PC-3 (cell line): ENCODE measurements at regions not wholly inside any gene's neighbourhood (a gene's known extent, or its start where the extent isn't known, plus 50 kb on each side); places are given as distances from the start of the nearest gene placed in this dataset.

Source experiments
- EZH2 ChIP-seq: fragments of 300-600 bp; sonication (generic); IDR thresholded peaks from one replicate; pipeline ENCODE4 v1.6.1; 2017; ENCODE audit warnings: antibody characterized with exemption, mild to moderate bottlenecking, low read length; ENCODE audit not compliant: unreplicated experiment
- TF ChIP-seq, protein P1 (sequence below): fragments of 300-600 bp; sonication (generic); conservative IDR thresholded peaks from 2 replicates; pipeline ENCODE4 v1.5.1; 2017; ENCODE audit warnings: antibody characterized with exemption, low read depth, mild to moderate bottlenecking, low read length

DNA sequence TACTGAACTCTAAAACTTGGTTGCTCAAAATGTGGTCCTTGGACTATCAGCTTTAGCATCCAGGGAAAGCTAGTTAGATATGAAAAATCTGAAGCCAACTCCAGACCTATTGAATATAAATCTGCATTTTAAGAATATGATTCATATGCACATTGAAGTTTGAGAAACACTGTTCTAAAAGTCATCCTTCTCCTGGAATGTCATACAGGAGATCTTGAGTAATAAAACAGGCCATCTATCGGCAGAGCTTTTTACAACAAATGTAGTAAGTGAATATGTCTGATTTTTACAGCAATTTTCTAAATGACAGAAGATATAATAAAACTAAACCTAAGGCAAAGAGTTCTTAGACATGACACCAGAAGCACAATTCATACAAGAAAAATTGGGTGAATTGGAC, 140.4 kb downstream of the PMP22 start:
- TF ChIP-seq, protein P1, sequence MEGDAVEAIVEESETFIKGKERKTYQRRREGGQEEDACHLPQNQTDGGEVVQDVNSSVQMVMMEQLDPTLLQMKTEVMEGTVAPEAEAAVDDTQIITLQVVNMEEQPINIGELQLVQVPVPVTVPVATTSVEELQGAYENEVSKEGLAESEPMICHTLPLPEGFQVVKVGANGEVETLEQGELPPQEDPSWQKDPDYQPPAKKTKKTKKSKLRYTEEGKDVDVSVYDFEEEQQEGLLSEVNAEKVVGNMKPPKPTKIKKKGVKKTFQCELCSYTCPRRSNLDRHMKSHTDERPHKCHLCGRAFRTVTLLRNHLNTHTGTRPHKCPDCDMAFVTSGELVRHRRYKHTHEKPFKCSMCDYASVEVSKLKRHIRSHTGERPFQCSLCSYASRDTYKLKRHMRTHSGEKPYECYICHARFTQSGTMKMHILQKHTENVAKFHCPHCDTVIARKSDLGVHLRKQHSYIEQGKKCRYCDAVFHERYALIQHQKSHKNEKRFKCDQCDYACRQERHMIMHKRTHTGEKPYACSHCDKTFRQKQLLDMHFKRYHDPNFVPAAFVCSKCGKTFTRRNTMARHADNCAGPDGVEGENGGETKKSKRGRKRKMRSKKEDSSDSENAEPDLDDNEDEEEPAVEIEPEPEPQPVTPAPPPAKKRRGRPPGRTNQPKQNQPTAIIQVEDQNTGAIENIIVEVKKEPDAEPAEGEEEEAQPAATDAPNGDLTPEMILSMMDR: no peak
- no peak for TF ChIP-seq EZH2
